ENCODE measurements at regions not wholly inside any gene's neighbourhood (a gene's known extent, or its start where the extent isn't known, plus 50 kb on each side); places are given as distances from the start of the nearest gene placed in this dataset.
A peak's percentile ranks its signal among the peaks of the same experiment; 100 is the strongest.

- DNase-seq = no peak
These were observed 175.7 kb upstream of the INHBA start for GRCh38 chr7:41878309-41879295.

DNA sequence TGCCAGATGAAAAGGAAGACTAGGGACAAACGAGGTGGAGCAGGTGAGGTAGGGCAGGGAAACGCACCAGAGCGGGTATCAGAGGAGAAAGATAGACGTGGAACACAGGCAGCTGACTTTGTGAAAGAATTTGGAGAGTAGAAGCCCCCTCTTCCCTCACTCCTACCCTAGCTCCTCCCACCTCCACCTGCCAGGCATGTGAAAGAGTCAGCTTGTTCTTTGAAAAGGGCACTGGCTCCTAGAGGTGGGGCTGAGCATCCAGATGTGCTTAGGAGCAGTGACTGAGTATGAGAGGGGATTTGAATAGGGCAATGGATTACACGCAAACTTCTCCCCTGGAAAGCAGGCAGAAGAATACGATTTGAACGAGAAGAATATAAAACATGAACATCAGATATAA lies 174.2 kb upstream of the INHBA start:
- DNase-seq = no peak

DNA sequence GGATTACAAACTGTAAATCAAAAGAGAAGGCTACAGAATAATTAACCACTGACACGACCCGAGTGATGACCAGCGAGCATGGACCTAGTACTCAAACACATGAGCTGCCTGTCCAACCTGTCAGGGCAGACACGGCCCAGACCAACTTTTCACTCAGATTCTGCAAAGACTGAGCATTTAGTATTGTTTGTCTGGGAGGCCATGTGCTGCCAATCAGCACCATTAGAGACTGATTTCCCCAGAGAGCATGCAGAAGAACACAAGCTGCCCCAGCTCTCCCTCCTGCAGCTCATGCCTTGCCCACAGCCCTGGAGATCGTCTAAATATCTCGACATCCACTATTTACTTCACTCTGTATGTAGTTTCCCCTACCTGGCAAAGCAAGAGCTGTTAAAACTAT lies 172.6 kb upstream of the INHBA start:
- no peak for DNase-seq

- DNase-seq = peak; percentile 5
These were observed 171.4 kb upstream of the INHBA start for GRCh38 chr7:41874201-41874785.

GRCh38 chr7:41873741-41874140 lies 170.9 kb upstream of the INHBA start:
- no peak for DNase-seq

GRCh38 chr7:41872966-41873365 lies 170.1 kb upstream of the INHBA start:
- DNase-seq = no peak

- peak; percentile 15 for DNase-seq
These were observed 167.7 kb upstream of the INHBA start for GRCh38 chr7:41870461-41871138.

- DNase-seq = no peak
These were observed 167.1 kb upstream of the INHBA start for GRCh38 chr7:41869997-41870396.

DNA sequence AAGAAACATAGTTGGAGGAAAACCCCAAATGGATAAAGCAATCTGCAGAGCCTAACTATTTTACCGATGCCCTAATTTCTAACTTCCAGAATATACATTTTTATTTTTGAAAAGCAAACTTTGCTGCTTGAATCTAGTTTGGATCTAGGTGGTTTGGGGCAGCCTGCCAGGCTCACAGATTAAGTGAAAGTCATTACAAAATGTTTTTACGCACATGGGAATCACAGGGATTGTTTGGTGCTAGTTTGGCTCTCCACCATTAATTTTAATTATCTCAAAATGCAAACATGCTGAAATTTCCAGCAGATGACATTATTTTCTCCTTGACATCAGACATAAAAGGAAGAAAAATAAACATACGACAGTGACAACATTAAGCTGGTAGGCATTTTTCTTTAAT lies 166.7 kb upstream of the INHBA start:
- DNase-seq = no peak

GRCh38 chr7:41869091-41869490 lies 166.2 kb upstream of the INHBA start:
- no peak for DNase-seq

GRCh38 chr7:41867639-41868280 lies 164.9 kb upstream of the INHBA start:
- no peak for DNase-seq

- no peak for DNase-seq
These were observed 159.4 kb upstream of the INHBA start for GRCh38 chr7:41862261-41862660.

DNA sequence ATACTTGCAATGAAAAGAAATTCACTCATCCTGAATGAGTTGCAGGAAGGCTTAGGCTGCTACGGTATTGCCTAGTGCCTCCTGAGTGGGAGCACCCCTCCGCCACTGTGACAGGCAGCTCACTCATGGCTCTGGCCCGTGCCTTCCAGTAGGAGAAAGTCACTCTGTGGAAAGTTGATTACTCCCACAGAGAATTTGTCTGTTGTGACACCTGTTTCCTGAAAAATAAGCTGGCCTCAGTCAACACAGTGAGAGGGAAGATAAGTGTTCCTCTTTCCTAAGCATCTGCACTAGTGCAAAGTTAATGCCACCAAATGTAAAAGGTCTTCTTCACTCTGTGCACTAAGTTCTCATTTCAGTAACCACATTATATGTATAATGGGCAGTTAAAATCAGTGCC lies 158.8 kb upstream of the INHBA start:
- DNase-seq = no peak

- DNase-seq = no peak
These were observed 155.3 kb upstream of the INHBA start for GRCh38 chr7:41858201-41858600.

GRCh38 chr7:41855798-41856197 lies 152.9 kb upstream of the INHBA start:
- DNase-seq = no peak

DNA sequence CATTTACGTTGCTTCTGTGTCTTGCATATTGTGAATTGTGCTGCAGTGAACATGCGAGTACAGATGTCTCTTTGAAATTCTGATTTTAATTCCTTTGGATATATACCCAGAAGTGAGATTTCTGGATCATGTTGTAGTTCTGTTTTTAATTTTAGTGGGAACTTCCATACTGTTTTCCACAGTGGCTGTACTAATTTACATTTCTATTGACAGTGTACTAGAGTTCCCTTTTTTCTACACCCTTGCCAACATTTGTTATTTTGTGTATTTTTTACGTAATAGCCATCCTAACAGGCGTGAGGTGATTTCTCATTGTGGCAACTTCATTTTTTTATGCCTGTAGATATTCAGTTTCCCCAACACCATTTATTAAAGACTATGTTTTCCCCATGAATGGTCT lies 144.7 kb upstream of the INHBA start:
- DNase-seq = no peak

- no peak for DNase-seq
These were observed 144.3 kb upstream of the INHBA start for GRCh38 chr7:41847151-41847550.

DNA sequence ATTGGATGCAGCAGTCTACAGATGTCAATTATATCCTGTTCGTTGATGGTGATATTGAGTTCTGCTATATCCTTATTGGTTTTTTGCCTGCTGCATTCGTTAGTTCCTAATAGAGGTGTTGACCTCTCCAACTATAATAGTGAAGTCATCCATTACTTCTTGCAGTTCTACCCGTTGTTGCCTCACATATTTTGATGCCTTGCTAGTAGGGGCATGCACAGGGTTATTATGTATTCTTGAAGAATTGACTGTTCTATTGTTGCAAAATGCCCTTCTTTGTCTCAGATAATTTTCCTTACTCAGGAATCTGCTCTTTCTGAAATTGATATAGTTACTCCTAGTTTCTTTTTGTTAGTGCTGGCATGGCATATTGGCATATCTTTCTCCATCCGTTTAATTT lies 140.1 kb upstream of the INHBA start:
- DNase-seq = no peak

DNA sequence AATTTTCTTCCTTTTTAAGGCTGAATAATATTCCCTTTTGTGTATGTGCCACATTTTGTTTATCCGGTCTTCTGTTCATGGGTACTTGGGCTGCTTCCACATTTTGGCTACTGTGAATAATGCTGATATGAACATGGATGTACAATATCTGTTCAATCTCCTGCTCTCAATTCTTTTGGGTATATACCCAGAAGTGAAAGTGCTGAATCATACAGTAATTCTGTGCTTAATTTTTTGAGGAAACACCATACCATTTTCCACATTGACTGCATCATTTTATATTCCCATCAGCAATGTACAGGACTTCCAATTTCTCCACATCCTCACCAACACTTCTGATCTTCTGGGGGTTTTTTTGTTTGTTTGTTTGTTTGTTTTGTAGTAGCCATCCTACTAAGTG lies 135.0 kb upstream of the INHBA start:
- DNase-seq = no peak

DNA sequence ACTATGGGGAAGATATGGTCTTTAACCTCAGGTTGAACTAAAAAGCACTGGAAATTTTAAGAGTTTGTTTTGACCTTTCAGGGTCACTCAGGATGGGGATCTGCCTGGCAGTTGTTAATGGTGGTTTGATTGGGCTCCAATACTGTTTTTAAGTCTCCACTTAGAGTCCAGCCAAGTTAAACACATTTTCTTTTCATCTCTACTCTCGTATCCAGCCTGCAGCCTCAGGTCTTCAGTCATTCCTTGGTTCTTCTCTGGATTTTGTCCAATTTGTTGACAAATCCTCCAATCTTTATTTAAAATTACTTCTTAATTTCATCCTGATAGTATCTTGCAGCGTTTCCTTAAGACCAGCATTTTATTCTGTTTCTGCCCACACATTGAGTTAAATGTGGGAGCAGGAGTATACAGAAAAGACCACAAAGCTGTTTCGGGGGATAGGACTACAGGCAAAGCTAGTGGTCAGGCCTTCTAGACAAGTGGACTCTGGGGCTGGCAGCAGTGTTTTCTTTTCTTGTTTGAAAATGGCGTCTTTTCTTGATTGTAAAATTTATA lies 133.2 kb upstream of the INHBA start:
- DNase-seq = no peak

DNA sequence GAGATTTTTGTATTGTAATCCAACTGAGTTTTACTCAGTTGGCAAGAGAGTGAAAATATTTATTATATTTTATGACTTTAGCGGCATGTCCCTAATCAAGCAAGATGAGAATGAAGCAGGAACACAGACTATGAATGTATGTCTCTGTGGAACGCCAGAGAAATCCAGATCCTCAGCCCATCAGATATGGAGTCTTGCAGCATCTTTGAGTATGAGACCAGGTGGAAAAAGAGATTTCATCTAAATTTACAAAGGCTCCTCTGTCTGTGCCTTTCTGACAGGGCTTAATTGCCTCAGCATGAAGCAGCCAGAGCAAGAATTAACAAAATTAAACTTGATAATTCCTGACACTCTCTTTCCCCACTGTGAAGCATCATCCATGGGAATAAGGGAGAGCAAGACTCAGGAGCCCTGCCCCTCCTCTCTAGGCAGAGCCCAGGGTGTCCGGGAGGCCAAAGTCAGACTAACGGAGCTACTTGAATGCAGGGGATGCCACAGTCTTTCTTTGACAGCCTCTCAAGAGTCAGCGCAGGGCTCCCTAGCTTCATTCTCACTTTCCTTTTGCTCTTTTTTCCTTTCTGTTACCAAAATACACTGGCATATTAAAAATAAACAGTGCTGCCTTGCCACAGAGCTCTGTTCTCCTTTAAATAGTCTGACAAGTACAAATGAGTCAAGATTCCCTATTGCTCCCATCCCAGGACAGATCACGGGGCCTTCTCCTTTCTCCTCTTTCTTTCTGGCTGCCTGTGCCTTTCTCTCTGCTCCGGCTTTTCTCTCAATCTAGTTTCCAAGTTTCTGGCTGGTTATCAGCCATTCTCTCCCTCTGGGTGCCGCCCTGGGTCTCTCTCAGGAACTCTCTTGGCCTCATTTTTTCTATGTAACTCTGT lies 132.2 kb upstream of the INHBA start:
- DNase-seq = no peak

DNA sequence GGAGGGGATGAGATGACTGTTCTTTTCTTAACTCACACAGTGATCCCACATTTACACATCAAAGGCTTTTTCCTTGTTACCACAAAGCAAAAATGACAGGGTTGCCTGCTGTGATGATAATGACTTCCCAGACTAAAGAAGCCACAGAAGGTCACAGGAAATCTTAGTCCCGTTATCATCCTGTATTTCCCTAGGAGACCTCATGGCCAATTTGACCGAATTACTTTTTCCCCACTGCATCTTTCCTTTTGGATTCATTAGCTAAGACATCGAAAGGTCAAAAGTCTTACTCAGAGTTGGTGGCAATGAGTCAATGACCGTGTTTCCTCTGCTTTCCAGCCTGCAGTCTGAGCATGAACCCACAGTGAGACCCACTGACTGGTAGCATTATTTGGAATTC lies 130.1 kb upstream of the INHBA start:
- DNase-seq = no peak

Measured in activated CD4-positive, alpha-beta T cell treated with anti-CD3 and anti-CD28 coated beads, Interleukin-2, amount 50 U/mL, for 16 hours (primary cell).